ENCODE measurements at regions not wholly inside any gene's neighbourhood (a gene's known extent, or its start where the extent isn't known, plus 50 kb on each side); places are given as distances from the start of the nearest gene placed in this dataset.

GRCh38 chr4:71185037-71185436, 153.8 kb upstream of the SLC4A4 start:
- no peak overlapping the region for H3K4me3 Mint-ChIP-seq (ENCODE audit: unreplicated experiment)
- no peaks in the 10 kb centered on the region for H3K36me3 Mint-ChIP-seq (ENCODE audit: unreplicated experiment)
- peaks cover 29% of the 10 kb centered on the region for H3K27me3 Mint-ChIP-seq (ENCODE audit: unreplicated experiment)

DNA sequence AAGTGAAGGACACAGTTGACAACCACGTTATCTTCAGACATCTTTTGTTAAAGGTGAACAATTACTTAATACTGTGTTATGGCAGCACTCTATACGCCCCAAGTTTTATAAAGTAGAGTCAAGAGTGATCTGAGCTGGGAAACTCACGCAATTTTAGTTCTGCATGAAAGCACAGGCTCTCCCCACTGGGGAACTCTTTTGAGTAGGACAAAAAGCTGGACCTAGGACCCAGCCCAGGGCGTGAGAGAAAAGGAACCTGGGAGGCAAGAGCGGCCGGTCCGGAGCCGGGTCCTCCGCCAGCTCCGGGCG, 152.6 kb upstream of the SLC4A4 start:
- TF ChIP-seq, protein P1, sequence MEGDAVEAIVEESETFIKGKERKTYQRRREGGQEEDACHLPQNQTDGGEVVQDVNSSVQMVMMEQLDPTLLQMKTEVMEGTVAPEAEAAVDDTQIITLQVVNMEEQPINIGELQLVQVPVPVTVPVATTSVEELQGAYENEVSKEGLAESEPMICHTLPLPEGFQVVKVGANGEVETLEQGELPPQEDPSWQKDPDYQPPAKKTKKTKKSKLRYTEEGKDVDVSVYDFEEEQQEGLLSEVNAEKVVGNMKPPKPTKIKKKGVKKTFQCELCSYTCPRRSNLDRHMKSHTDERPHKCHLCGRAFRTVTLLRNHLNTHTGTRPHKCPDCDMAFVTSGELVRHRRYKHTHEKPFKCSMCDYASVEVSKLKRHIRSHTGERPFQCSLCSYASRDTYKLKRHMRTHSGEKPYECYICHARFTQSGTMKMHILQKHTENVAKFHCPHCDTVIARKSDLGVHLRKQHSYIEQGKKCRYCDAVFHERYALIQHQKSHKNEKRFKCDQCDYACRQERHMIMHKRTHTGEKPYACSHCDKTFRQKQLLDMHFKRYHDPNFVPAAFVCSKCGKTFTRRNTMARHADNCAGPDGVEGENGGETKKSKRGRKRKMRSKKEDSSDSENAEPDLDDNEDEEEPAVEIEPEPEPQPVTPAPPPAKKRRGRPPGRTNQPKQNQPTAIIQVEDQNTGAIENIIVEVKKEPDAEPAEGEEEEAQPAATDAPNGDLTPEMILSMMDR (IDR thresholded peaks at IDR 0.05): no peak
- Mint-ChIP-seq H3K9me3 (ENCODE audit: unreplicated experiment) (no peaks in the 10 kb centered on the region), H3K4me1 (ENCODE audit: unreplicated experiment) (peaks cover 36% of the 10 kb centered on the region), H3K27ac (ENCODE audit: unreplicated experiment) (no peak overlapping the region), H3K4me3 (ENCODE audit: unreplicated experiment) (peak overlapping the region; percentile 79), H3K36me3 (ENCODE audit: unreplicated experiment) (peaks cover 3% of the 10 kb centered on the region), H3K27me3 (ENCODE audit: unreplicated experiment) (peaks cover 38% of the 10 kb centered on the region)
- no peak for DNase-seq (ENCODE audit: extremely low spot score, unreplicated experiment)

More at GRCh38 chr4:71185037-71185436, 153.8 kb upstream of the SLC4A4 start:
- H3K9me3 Mint-ChIP-seq (ENCODE audit: unreplicated experiment): no peaks in the 10 kb centered on the region
- H3K4me1 Mint-ChIP-seq (ENCODE audit: unreplicated experiment): peaks cover 28% of the 10 kb centered on the region
- H3K27ac Mint-ChIP-seq (ENCODE audit: unreplicated experiment): no peak overlapping the region
- TF ChIP-seq, protein P1 (IDR thresholded peaks at IDR 0.05): no peak
- DNase-seq (ENCODE audit: extremely low spot score, unreplicated experiment): no peak

DNA sequence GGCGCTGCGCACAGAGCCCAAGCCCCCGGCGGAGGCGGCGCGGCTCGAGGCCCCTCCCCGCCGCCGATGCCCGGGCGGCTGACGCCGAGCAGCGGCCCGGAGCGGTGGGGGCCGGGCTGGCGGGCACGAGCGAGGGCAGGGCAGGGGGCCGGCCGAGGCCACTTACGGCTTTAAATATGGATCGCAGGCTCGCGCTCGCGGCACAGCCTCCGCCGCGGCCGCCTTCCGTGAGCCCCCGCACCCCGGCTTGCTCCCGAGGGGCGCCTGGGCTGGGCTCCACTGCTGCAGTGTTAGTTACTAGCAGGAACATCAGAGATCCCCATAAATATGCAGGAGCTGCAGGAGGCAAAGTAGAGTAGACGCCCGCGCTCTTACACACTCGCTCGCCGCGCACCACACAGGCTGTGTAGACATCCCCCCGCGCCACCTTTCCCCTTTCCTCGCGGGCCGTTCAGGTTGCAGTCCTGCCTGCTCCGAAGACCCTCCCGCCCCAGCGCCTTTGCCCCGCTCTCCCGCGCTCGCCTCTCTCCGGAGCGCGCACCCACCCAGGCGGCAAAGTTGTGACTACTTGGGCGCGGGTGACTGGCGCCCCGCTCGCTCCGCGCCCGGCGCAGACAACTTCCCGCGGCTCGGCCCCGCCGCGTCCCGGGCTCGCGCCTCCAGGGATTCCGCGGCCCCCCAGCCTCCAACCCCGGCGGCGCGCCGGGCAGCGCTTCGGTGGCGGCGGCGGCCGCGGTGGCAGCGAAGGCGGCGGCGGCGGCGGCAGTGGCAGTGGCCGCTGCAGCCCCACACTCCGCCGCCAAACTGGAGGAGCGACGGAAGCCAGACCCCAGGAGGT, 152.0 kb upstream of the SLC4A4 start:
- DNase-seq (ENCODE audit: extremely low spot score, unreplicated experiment): peak; percentile 87
- H3K4me1 Mint-ChIP-seq (ENCODE audit: unreplicated experiment): peaks cover 39% of the 10 kb centered on the region
- H3K27ac Mint-ChIP-seq (ENCODE audit: unreplicated experiment): peak overlapping the region; percentile 36
- H3K9me3 Mint-ChIP-seq (ENCODE audit: unreplicated experiment): no peaks in the 10 kb centered on the region
- peaks cover 3% of the 10 kb centered on the region for H3K36me3 Mint-ChIP-seq (ENCODE audit: unreplicated experiment)
- H3K27me3 Mint-ChIP-seq (ENCODE audit: unreplicated experiment): peaks cover 38% of the 10 kb centered on the region
- TF ChIP-seq, protein P1 (IDR thresholded peaks at IDR 0.05): no peak
- peak overlapping the region; percentile 82 for H3K4me3 Mint-ChIP-seq (ENCODE audit: unreplicated experiment)

DNA sequence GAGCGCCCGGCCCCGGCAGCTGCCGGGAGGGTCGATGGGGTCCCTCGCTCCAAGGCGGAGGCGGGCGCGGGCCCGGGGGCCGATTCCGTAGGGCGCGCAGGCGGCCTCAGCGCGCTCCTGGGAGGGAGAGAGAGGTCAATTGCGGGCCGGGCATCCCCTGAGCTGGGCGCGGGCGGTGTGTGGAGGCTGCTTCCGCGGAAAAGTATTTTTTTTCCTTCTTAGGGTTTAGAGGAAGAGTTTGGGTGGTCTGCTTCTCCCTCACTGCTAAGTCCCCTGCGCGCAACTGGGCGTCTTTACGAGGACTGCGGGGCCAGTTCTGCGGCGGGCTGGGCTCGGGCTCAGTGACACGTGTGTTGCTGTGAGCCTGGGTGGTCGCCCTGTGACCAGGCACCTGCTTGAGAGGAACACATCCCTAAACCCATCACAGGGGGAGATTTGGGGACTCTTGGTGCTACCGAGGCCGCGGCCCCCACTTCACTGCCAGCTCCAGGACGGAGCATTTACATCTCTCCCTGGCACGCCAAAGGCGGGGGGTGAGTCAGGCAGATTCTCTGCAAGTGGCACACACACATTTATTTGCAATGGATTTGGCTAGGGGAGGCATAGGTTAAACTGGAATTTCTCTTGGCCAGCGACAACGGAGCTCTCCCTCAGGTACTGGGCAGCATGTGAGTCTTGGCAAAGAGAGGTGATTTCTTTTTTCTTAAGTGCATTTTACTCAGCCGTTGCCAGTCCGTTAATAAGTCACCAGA, 151.2 kb upstream of the SLC4A4 start:
- Mint-ChIP-seq H3K4me3 (ENCODE audit: unreplicated experiment) (peak overlapping the region; percentile 81), H3K36me3 (ENCODE audit: unreplicated experiment) (peaks cover 3% of the 10 kb centered on the region), H3K27ac (ENCODE audit: unreplicated experiment) (peak overlapping the region; percentile 59), H3K4me1 (ENCODE audit: unreplicated experiment) (peaks cover 39% of the 10 kb centered on the region), H3K27me3 (ENCODE audit: unreplicated experiment) (peaks cover 38% of the 10 kb centered on the region), H3K9me3 (ENCODE audit: unreplicated experiment) (no peaks in the 10 kb centered on the region)
- no peak for DNase-seq (ENCODE audit: extremely low spot score, unreplicated experiment)
- TF ChIP-seq, protein P1 (IDR thresholded peaks at IDR 0.05): no peak

GRCh38 chr4:71188156-71188640, 150.6 kb upstream of the SLC4A4 start:
- H3K4me3 Mint-ChIP-seq (ENCODE audit: unreplicated experiment): peak overlapping the region; percentile 81
- TF ChIP-seq, protein P1 (IDR thresholded peaks at IDR 0.05): peak; percentile 8
- H3K9me3 Mint-ChIP-seq (ENCODE audit: unreplicated experiment): no peaks in the 10 kb centered on the region
- H3K4me1 Mint-ChIP-seq (ENCODE audit: unreplicated experiment): peaks cover 39% of the 10 kb centered on the region
- H3K27ac Mint-ChIP-seq (ENCODE audit: unreplicated experiment): peak overlapping the region; percentile 59
- peaks cover 39% of the 10 kb centered on the region for H3K27me3 Mint-ChIP-seq (ENCODE audit: unreplicated experiment)
- peaks cover 3% of the 10 kb centered on the region for H3K36me3 Mint-ChIP-seq (ENCODE audit: unreplicated experiment)
- no peak for DNase-seq (ENCODE audit: extremely low spot score, unreplicated experiment)

All from osteocyte (in vitro differentiated cells).